Transverse colon (tissue), 3 donors: ENCODE measurements at regions not wholly inside any gene's neighbourhood (a gene's known extent, or its start where the extent isn't known, plus 50 kb on each side); places are given as distances from the start of the nearest gene placed in this dataset.
"Not testable (repeated sequence)": the region's sequence is repeated elsewhere in the genome, so short reads cannot be mapped to it uniquely, and the experiment has no call there.

ENCODE experiments used
- POLR2A ChIP-seq: fragments of 450-650 bp; IDR thresholded peaks from one replicate; pipeline ENCODE4 v1.6.1; 2016; ENCODE audit warnings: antibody characterized with exemption, mild to moderate bottlenecking, moderate library complexity
- TF ChIP-seq, protein P1 (sequence below), 5 experiments: fragments of 200-600 bp in 3 of 5; fragments of 450-650 bp in 2 of 5; sonication (generic) in 3 of 5; IDR thresholded peaks; 1 replicate in 2 of 5; 2 replicates in 3 of 5; pipeline ENCODE4 v1.5.1; 2016 to 2017; ENCODE audit warnings: antibody characterized with exemption in 5 of 5, inconsistent platforms in 3 of 5, mild to moderate bottlenecking in 2 of 5, moderate library complexity in 1 of 5

GRCh38 chrY:6401871-6402270, 155.8 kb downstream of the TSPY2 start:
- not testable (repeated sequence) for TF ChIP-seq POLR2A
- TF ChIP-seq, protein P1, sequence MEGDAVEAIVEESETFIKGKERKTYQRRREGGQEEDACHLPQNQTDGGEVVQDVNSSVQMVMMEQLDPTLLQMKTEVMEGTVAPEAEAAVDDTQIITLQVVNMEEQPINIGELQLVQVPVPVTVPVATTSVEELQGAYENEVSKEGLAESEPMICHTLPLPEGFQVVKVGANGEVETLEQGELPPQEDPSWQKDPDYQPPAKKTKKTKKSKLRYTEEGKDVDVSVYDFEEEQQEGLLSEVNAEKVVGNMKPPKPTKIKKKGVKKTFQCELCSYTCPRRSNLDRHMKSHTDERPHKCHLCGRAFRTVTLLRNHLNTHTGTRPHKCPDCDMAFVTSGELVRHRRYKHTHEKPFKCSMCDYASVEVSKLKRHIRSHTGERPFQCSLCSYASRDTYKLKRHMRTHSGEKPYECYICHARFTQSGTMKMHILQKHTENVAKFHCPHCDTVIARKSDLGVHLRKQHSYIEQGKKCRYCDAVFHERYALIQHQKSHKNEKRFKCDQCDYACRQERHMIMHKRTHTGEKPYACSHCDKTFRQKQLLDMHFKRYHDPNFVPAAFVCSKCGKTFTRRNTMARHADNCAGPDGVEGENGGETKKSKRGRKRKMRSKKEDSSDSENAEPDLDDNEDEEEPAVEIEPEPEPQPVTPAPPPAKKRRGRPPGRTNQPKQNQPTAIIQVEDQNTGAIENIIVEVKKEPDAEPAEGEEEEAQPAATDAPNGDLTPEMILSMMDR (IDR thresholded peaks at IDR 0.05), result not testable (repeated sequence)
